GM23248 (cell line): ENCODE measurements at regions not wholly inside any gene's neighbourhood (a gene's known extent, or its start where the extent isn't known, plus 50 kb on each side); places are given as distances from the start of the nearest gene placed in this dataset.
A peak's percentile ranks its signal among the peaks of the same experiment; 100 is the strongest.

Experiments
- DNase-seq: peaks from one replicate; pipeline ENCODE4 v3.0.0-alpha.2; 2015
- H2AFZ ChIP-seq: fragments of 200-600 bp; sonication (generic); 2 replicates; pipeline ENCODE4 v1.6.1; 2016; ENCODE audit warnings: antibody characterized with exemption
- H3F3A ChIP-seq: fragments of 200-600 bp; sonication (generic); 2 replicates; pipeline ENCODE4 v1.6.1; 2016; ENCODE audit warnings: mild to moderate bottlenecking, antibody characterized with exemption, mixed run types; ENCODE audit not compliant: insufficient read depth
- H3K27ac ChIP-seq: fragments of 200-600 bp; sonication (generic); 2 replicates; pipeline ENCODE4 v1.5.1; 2016; ENCODE audit warnings: mild to moderate bottlenecking
- H3K27me3 ChIP-seq: fragments of 200-600 bp; sonication (generic); replicated peaks from 2 replicates; pipeline ENCODE4 v1.6.1; 2016; ENCODE audit warnings: mild to moderate bottlenecking; ENCODE audit not compliant: insufficient read depth
- H3K36me3 ChIP-seq: fragments of 200-600 bp; sonication (generic); 2 replicates; pipeline ENCODE4 v1.6.1; 2016; ENCODE audit warnings: low read depth, mild to moderate bottlenecking
- H3K4me1 ChIP-seq: fragments of 200-600 bp; sonication (generic); 2 replicates; pipeline ENCODE4 v1.6.1; 2016; ENCODE audit warnings: mild to moderate bottlenecking; ENCODE audit not compliant: insufficient read depth
- H3K4me2 ChIP-seq: fragments of 200-600 bp; sonication (generic); one replicate; pipeline ENCODE4 v1.6.1; 2016; ENCODE audit warnings: mild to moderate bottlenecking; ENCODE audit not compliant: unreplicated experiment
- H3K4me3 ChIP-seq: fragments of 200-600 bp; sonication (generic); 2 replicates; pipeline ENCODE4 v1.5.1; 2016; ENCODE audit warnings: mild to moderate bottlenecking
- H3K79me2 ChIP-seq: fragments of 200-600 bp; sonication (generic); 2 replicates; pipeline ENCODE4 v1.6.1; 2016; ENCODE audit warnings: mild to moderate bottlenecking; ENCODE audit not compliant: insufficient read depth
- H3K9ac ChIP-seq: fragments of 200-600 bp; sonication (generic); 2 replicates; pipeline ENCODE4 v1.6.1; 2016; ENCODE audit warnings: mild to moderate bottlenecking
- H3K9me2 ChIP-seq: fragments of 200-600 bp; sonication (generic); 2 replicates; pipeline ENCODE4 v1.6.1; 2016; ENCODE audit warnings: mixed run types, mild to moderate bottlenecking, moderate library complexity; ENCODE audit not compliant: insufficient read depth
- H3K9me3 ChIP-seq: fragments of 200-600 bp; sonication (generic); one replicate; pipeline ENCODE4 v1.6.1; 2017; ENCODE audit warnings: low read depth
- H4K20me1 ChIP-seq: fragments of 200-600 bp; sonication (generic); 2 replicates; pipeline ENCODE4 v1.6.0; 2016; ENCODE audit not compliant: insufficient read depth
- EZH2 ChIP-seq: fragments of 200-600 bp; sonication (generic); IDR thresholded peaks from 2 replicates; pipeline ENCODE4 v1.6.1; 2018; ENCODE audit warnings: antibody characterized with exemption, mild to moderate bottlenecking; ENCODE audit not compliant: insufficient read depth, poor library complexity, severe bottlenecking
- EZH2phosphoT487 ChIP-seq: fragments of 200-600 bp; sonication (generic); IDR thresholded peaks from 2 replicates; pipeline ENCODE4 v1.6.1; 2018; ENCODE audit warnings: antibody characterized with exemption, moderate library complexity, mild to moderate bottlenecking, low read depth; ENCODE audit not compliant: insufficient read depth
- WGBS, 2 experiments: methylation state at CpG; one replicate each; pipeline ENCODE4 v1.1.6; 2015 to 2017; ENCODE audit warnings: low lambda C conversion rate in 2 of 2, low coverage in 1 of 2; ENCODE audit errors: missing lambda C conversion rate in 2 of 2; 5-methylcytosine and 5-hydroxymethylcytosine counted together
- in situ Hi-C: fragments of 300-500 bp; cut with MboI; formaldehyde crosslinking; loops from 2 replicates; pipeline ENCODE4 v1.15.0; 2020

GRCh38 chr3:144051211-144051610, 79.6 kb downstream of the DIPK2A start:
- no peak overlapping the region for H3K4me2 ChIP-seq
- no peak for DNase-seq
- in situ Hi-C loops = no loop called here

GRCh38 chr3:144052275-144052674, 80.7 kb downstream of the DIPK2A start:
- Histone ChIP-seq H3K27ac (no peak overlapping the region), H3K4me2 (no peak overlapping the region), H3K4me1 (peaks cover 31% of the 10 kb centered on the region), H3K4me3 (no peak overlapping the region), H3K9me2 (no peaks in the 10 kb centered on the region; the same call in 1 of the 2 replicates), H3K36me3 (no peaks in the 10 kb centered on the region), H2AFZ (no peak overlapping the region), H3K9me3 (no peaks in the 10 kb centered on the region), H3K79me2 (no peaks in the 10 kb centered on the region), H3F3A (peaks cover 32% of the 10 kb centered on the region), H3K27me3 (no peaks in the 10 kb centered on the region), H3K9ac (no peak overlapping the region), H4K20me1 (no peaks in the 10 kb centered on the region)
- in situ Hi-C loops = no loop called here
- TF ChIP-seq EZH2 (no peak), EZH2phosphoT487 (no peak)
- DNase-seq = peak; percentile 57

More at GRCh38 chr3:144051211-144051610, 79.6 kb downstream of the DIPK2A start:
- Histone ChIP-seq H3K4me3 (no peak overlapping the region), H3K9me2 (no peaks in the 10 kb centered on the region; the same call in 1 of the 2 replicates), H3K27ac (no peak overlapping the region), H4K20me1 (no peaks in the 10 kb centered on the region), H3F3A (peaks cover 28% of the 10 kb centered on the region), H2AFZ (no peak overlapping the region), H3K9ac (no peak overlapping the region), H3K27me3 (no peaks in the 10 kb centered on the region), H3K9me3 (no peaks in the 10 kb centered on the region), H3K4me1 (peaks cover 32% of the 10 kb centered on the region), H3K36me3 (no peaks in the 10 kb centered on the region), H3K79me2 (no peaks in the 10 kb centered on the region)
- TF ChIP-seq EZH2 = no peak
- TF ChIP-seq EZH2phosphoT487 = no peak

DNA sequence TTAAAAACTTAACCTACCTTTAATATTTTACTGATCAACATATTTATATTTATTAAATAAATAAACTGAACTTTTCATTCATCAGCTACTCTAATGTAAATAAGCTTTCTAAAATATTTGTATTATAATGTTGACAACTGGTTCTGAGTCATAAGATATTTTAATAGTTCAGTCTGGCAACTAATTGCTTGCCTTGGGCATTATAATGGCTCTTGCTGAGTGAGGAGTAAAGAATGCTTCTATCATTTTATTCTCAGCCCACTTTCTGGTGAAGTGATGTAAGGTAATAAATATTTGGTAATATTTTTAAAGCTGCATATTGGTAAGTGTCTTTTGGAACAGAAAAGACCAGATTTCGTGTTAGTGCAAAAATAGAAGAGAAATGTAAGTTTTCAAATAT, 81.5 kb downstream of the DIPK2A start:
- H3K4me1 ChIP-seq = peaks cover 31% of the 10 kb centered on the region
- no peaks in the 10 kb centered on the region for H3K79me2 ChIP-seq
- no peak overlapping the region; the same call in 1 of the 2 replicates for H2AFZ ChIP-seq
- no peaks in the 10 kb centered on the region for H3K27me3 ChIP-seq
- H3K36me3 ChIP-seq = no peaks in the 10 kb centered on the region
- H4K20me1 ChIP-seq = no peaks in the 10 kb centered on the region
- H3K4me2 ChIP-seq = peak overlapping the region; percentile 77
- in situ Hi-C loops = no loop called here
- H3F3A ChIP-seq = peaks cover 32% of the 10 kb centered on the region
- no peak overlapping the region for H3K9ac ChIP-seq
- H3K9me3 ChIP-seq = no peaks in the 10 kb centered on the region
- 0% methylated on average over 1 of the region's 1 CpG for WGBS, 2 experiments
- peak overlapping the region; percentile 41 for H3K27ac ChIP-seq
- no peaks in the 10 kb centered on the region; the same call in 1 of the 2 replicates for H3K9me2 ChIP-seq
- TF ChIP-seq EZH2phosphoT487 (no peak), EZH2 (no peak)
- H3K4me3 ChIP-seq = peak overlapping the region; percentile 42
- DNase-seq = peak; percentile 89

GRCh38 chr3:144054766-144055165, 83.1 kb downstream of the DIPK2A start:
- no peak for TF ChIP-seq EZH2phosphoT487
- no peak overlapping the region for H3K27ac ChIP-seq
- H3K4me1 ChIP-seq = peaks cover 31% of the 10 kb centered on the region
- no peaks in the 10 kb centered on the region for H3K36me3 ChIP-seq
- no peaks in the 10 kb centered on the region for H3K79me2 ChIP-seq
- peak; percentile 17 for DNase-seq
- no peak overlapping the region for H2AFZ ChIP-seq
- no peaks in the 10 kb centered on the region for H3K27me3 ChIP-seq
- no peaks in the 10 kb centered on the region for H4K20me1 ChIP-seq
- H3K4me2 ChIP-seq = peak overlapping the region; percentile 28
- H3K4me3 ChIP-seq = no peak overlapping the region
- H3K9me2 ChIP-seq = no peaks in the 10 kb centered on the region; the same call in 1 of the 2 replicates
- in situ Hi-C loops = no loop called here
- H3K9ac ChIP-seq = no peak overlapping the region
- no peaks in the 10 kb centered on the region for H3K9me3 ChIP-seq
- H3F3A ChIP-seq = peaks cover 32% of the 10 kb centered on the region

DNA sequence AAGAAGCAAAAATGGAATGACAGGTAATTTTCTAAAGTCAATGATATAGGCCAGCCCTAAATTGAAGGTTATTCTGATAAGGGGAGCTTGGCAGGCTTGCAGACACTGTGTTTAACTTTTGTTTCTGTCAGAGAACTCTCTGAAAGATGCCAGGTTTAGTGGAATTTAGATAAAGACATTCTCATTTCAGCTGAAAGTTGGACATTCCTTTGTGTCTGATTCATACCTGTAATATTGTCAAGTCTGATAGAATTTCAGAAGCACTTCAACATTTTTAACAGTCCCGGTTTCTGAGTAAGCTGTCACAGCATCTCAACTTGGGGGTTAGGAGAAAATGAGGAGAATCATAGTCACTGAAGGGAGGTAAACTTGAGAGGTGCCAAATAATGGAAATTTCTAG, 84.0 kb downstream of the DIPK2A start:
- peaks cover 32% of the 10 kb centered on the region for H3F3A ChIP-seq
- 4 to 6% methylated on average over 1 of the region's 1 CpG for WGBS, 2 experiments
- H3K36me3 ChIP-seq = no peaks in the 10 kb centered on the region
- in situ Hi-C loops = no loop called here
- H3K27me3 ChIP-seq = no peaks in the 10 kb centered on the region
- TF ChIP-seq EZH2 = no peak
- TF ChIP-seq EZH2phosphoT487 = no peak
- no peak overlapping the region for H3K9ac ChIP-seq
- no peaks in the 10 kb centered on the region for H4K20me1 ChIP-seq
- H3K4me3 ChIP-seq = no peak overlapping the region
- H2AFZ ChIP-seq = no peak overlapping the region
- no peaks in the 10 kb centered on the region for H3K79me2 ChIP-seq
- no peaks in the 10 kb centered on the region for H3K9me3 ChIP-seq
- DNase-seq = peak; percentile 40
- no peaks in the 10 kb centered on the region for H3K9me2 ChIP-seq
- no peak overlapping the region for H3K27ac ChIP-seq
- H3K4me2 ChIP-seq = peak overlapping the region; percentile 28
- peaks cover 31% of the 10 kb centered on the region for H3K4me1 ChIP-seq
